ENCODE measurements at regions not wholly inside any gene's neighbourhood (a gene's known extent, or its start where the extent isn't known, plus 50 kb on each side); places are given as distances from the start of the nearest gene placed in this dataset.

- TF ChIP-seq, protein P1, sequence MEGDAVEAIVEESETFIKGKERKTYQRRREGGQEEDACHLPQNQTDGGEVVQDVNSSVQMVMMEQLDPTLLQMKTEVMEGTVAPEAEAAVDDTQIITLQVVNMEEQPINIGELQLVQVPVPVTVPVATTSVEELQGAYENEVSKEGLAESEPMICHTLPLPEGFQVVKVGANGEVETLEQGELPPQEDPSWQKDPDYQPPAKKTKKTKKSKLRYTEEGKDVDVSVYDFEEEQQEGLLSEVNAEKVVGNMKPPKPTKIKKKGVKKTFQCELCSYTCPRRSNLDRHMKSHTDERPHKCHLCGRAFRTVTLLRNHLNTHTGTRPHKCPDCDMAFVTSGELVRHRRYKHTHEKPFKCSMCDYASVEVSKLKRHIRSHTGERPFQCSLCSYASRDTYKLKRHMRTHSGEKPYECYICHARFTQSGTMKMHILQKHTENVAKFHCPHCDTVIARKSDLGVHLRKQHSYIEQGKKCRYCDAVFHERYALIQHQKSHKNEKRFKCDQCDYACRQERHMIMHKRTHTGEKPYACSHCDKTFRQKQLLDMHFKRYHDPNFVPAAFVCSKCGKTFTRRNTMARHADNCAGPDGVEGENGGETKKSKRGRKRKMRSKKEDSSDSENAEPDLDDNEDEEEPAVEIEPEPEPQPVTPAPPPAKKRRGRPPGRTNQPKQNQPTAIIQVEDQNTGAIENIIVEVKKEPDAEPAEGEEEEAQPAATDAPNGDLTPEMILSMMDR (optimal IDR thresholded peaks at IDR 0.05 in 1 of 3, IDR thresholded peaks at IDR 0.05 in 1 of 3, conservative IDR thresholded peaks at IDR 0.05 in 1 of 3; ENCODE audit: extremely low read depth in 1 of 3, insufficient read depth in 2 of 3, low read length in 3 of 3): no peak
- no peak for TF ChIP-seq EZH2 (IDR thresholded peaks at IDR 0.05; ENCODE audit: low read length)
- DNase-seq (ENCODE audit: low read depth, low spot score) (no peak), FAIRE-seq (no peak)
- Histone ChIP-seq H2AFZ (ENCODE audit: control insufficient read depth, low read length) (no peak overlapping the region), H4K20me1 (ENCODE audit: control insufficient read depth, extremely low read depth, insufficient read depth, low read length) (no peaks in the 10 kb centered on the region), H3K36me3 (ENCODE audit: control insufficient read depth in 2 of 2, extremely low read depth in 1 of 2, insufficient read depth in 2 of 2, low read length in 2 of 2) (no peaks in the 10 kb centered on the region), H3K27ac (ENCODE audit: control insufficient read depth, insufficient read depth, low read length) (no peak overlapping the region), H3K4me1 (ENCODE audit: control insufficient read depth, extremely low read depth, insufficient read depth, low read length) (no peaks in the 10 kb centered on the region), H3K4me2 (ENCODE audit: control insufficient read depth, extremely low read depth, insufficient read depth, low read depth, low read length) (no peak overlapping the region), H3K9me1 (ENCODE audit: control insufficient read depth, extremely low read depth, insufficient read depth, low read length) (no peaks in the 10 kb centered on the region), H3K9ac (ENCODE audit: control insufficient read depth, extremely low read depth, insufficient read depth, low read length) (no peak overlapping the region), H3K4me3 (ENCODE audit: control insufficient read depth in 2 of 3, extremely low read depth in 1 of 3, insufficient read depth in 2 of 3, low read depth in 1 of 3, low read length in 3 of 3) (no peak overlapping the region), H3K27me3 (ENCODE audit: control insufficient read depth, extremely low read depth, insufficient read depth, low read length) (no peaks in the 10 kb centered on the region), H3K79me2 (ENCODE audit: control insufficient read depth, insufficient read depth, low read length) (no peaks in the 10 kb centered on the region), H3K9me3 (ENCODE audit: control insufficient read depth, low read depth, low read length) (no peaks in the 10 kb centered on the region)
- dilution Hi-C loops (cut with MboI; ENCODE audit: extremely low pct_ligation_motif_present, low sequenced_read_pairs): no loop called here
Observed at GRCh38 chr5:91256142-91256524, 127.0 kb downstream of the ARRDC3 start.

- Histone ChIP-seq H3K9me3 (ENCODE audit: control insufficient read depth, low read depth, low read length) (no peaks in the 10 kb centered on the region), H3K9me1 (ENCODE audit: control insufficient read depth, extremely low read depth, insufficient read depth, low read length) (no peaks in the 10 kb centered on the region), H3K36me3 (ENCODE audit: control insufficient read depth in 2 of 2, extremely low read depth in 1 of 2, insufficient read depth in 2 of 2, low read length in 2 of 2) (no peaks in the 10 kb centered on the region), H3K79me2 (ENCODE audit: control insufficient read depth, insufficient read depth, low read length) (no peaks in the 10 kb centered on the region), H3K4me1 (ENCODE audit: control insufficient read depth, extremely low read depth, insufficient read depth, low read length) (no peaks in the 10 kb centered on the region), H3K9ac (ENCODE audit: control insufficient read depth, extremely low read depth, insufficient read depth, low read length) (no peak overlapping the region), H3K4me3 (ENCODE audit: control insufficient read depth in 2 of 3, extremely low read depth in 1 of 3, insufficient read depth in 2 of 3, low read depth in 1 of 3, low read length in 3 of 3) (no peak overlapping the region), H3K4me2 (ENCODE audit: control insufficient read depth, extremely low read depth, insufficient read depth, low read depth, low read length) (no peak overlapping the region), H3K27ac (ENCODE audit: control insufficient read depth, insufficient read depth, low read length) (no peak overlapping the region), H2AFZ (ENCODE audit: control insufficient read depth, low read length) (no peak overlapping the region), H4K20me1 (ENCODE audit: control insufficient read depth, extremely low read depth, insufficient read depth, low read length) (no peaks in the 10 kb centered on the region), H3K27me3 (ENCODE audit: control insufficient read depth, extremely low read depth, insufficient read depth, low read length) (no peaks in the 10 kb centered on the region)
- dilution Hi-C loops (cut with MboI; ENCODE audit: extremely low pct_ligation_motif_present, low sequenced_read_pairs): no loop called here
- no peak for DNase-seq (ENCODE audit: low read depth, low spot score)
- no peak for TF ChIP-seq EZH2 (IDR thresholded peaks at IDR 0.05; ENCODE audit: low read length)
- TF ChIP-seq, protein P1 (optimal IDR thresholded peaks at IDR 0.05 in 1 of 3, IDR thresholded peaks at IDR 0.05 in 1 of 3, conservative IDR thresholded peaks at IDR 0.05 in 1 of 3; ENCODE audit: extremely low read depth in 1 of 3, insufficient read depth in 2 of 3, low read length in 3 of 3): no peak
- FAIRE-seq: no peak
Observed at GRCh38 chr5:91255396-91256141, 127.5 kb downstream of the ARRDC3 start.
